Aorta (tissue), 5 donors: ENCODE measurements at regions not wholly inside any gene's neighbourhood (a gene's known extent, or its start where the extent isn't known, plus 50 kb on each side); places are given as distances from the start of the nearest gene placed in this dataset.

Source experiments
- ATAC-seq: fragments of 200-7000 bp; cut with Tn5 transposase; one replicate; pipeline ENCODE4 v1.9.1; 2022; ENCODE audit warnings: moderate library complexity; ENCODE audit not compliant: low FRiP score
- DNase-seq, 2 donors: peaks; one replicate each; pipeline ENCODE4 v3.0.0-alpha.2; 2020
- H3K27ac ChIP-seq, 2 donors: one replicate each; pipeline ENCODE4 v1.5.1; 2013; ENCODE audit warnings: low read length in 2 of 2, mild to moderate bottlenecking in 2 of 2, moderate library complexity in 2 of 2, control low read depth in 1 of 2, inconsistent platforms in 1 of 2, low read depth in 1 of 2
- H3K27me3 ChIP-seq, 2 donors: one replicate each; pipeline ENCODE4 v1.6.1; 2013; ENCODE audit warnings: control low read depth in 1 of 2, low read length in 1 of 2, mild to moderate bottlenecking in 1 of 2, moderate library complexity in 1 of 2; ENCODE audit not compliant: insufficient read depth in 2 of 2, control insufficient read depth in 1 of 2
- H3K36me3 ChIP-seq, 2 donors: one replicate each; pipeline ENCODE4 v1.6.1; 2013; ENCODE audit warnings: control low read depth in 1 of 2, low read length in 1 of 2, mild to moderate bottlenecking in 1 of 2; ENCODE audit not compliant: insufficient read depth in 2 of 2, control insufficient read depth in 1 of 2
- H3K4me1 ChIP-seq, 2 donors: one replicate each; pipeline ENCODE4 v1.6.1; 2013; ENCODE audit warnings: low read length in 2 of 2, control low read depth in 1 of 2, mild to moderate bottlenecking in 1 of 2, moderate library complexity in 1 of 2; ENCODE audit not compliant: insufficient read depth in 2 of 2, control insufficient read depth in 1 of 2
- H3K4me3 ChIP-seq, 2 donors: one replicate each; pipeline ENCODE4 v1.5.1; 2013; ENCODE audit warnings: low read length in 2 of 2, control low read depth in 1 of 2, mild to moderate bottlenecking in 1 of 2
- H3K9me3 ChIP-seq: one replicate; pipeline ENCODE4 v1.6.1; 2013; ENCODE audit warnings: mild to moderate bottlenecking, low read length; ENCODE audit not compliant: control insufficient read depth
- WGBS, 2 donors: extraction: QIAGEN DNeasy Blood & Tissue Kit; methylation state at CpG; one replicate each; pipeline ENCODE4 v1.1.7; 2013; 5-methylcytosine and 5-hydroxymethylcytosine counted together
- intact Hi-C, 2 donors: fragments of 100-400 bp; cut with DNase I; formaldehyde crosslinking; loops; one replicate each; pipeline versions ENCODE4 v1.14.2 to v1.15.0; 2022
- donor health status: healthy with polysubstance abuse.
- donor health status: Bipolar disorder and iron deficiency.
- donor health status: DM: no; HTN: no; CAD: no.
- donor health status: DM: no; HTN: no; CAD: no.
- donor health status: DM: yes; HTN: yes; CAD: no.

DNA sequence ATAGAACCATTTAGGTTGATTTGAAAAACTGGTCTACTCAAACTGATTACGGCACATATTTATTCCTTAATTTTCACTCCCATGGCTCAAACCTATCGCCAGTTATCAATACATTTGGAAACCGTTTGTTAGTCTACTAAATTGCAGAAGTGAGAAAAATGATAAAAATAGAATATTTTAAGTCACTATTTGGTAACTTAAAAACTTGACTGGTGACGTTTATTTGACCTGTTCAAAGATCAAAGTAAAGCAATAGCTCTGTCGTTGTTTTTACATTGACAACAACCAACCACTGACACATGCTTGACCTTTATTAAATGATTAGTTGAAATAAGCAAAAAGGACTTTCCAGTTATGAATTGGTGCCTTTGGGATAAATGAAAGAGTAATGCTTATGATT, 402.9 kb upstream of the MAP3K7 start:
- no peak overlapping the region for H3K4me3 ChIP-seq
- H3K27ac ChIP-seq: no peak overlapping the region
- ATAC-seq (no peak), DNase-seq (no peak)
- intact Hi-C loops: no loop called here
- H3K36me3 ChIP-seq: no peaks in the 10 kb centered on the region
- no peaks in the 10 kb centered on the region for H3K27me3 ChIP-seq
- no peaks in the 10 kb centered on the region for H3K4me1 ChIP-seq
- H3K9me3 ChIP-seq: no peaks in the 10 kb centered on the region
- WGBS, 2 donors: 77% methylated on average over 5 of the region's 5 CpGs

DNA sequence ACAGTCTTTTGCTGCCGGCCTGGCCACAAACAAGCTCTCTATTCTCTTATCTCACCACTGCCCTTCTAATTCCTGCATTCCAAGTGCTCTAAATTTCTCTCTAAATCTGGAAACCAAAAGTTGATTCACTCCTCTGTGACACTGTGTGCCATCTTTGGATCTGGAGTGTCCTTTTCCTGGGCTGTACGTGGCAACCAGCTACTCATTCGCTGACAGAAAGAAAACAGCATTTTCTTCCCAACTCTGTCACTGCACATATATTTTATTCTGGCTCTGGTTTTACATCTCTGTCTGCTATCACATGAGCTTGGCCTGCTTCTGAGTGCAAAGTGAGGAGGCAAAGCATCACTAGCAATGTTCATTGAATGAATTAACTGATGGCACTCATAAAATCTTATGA, 397.2 kb upstream of the MAP3K7 start:
- H3K9me3 ChIP-seq: no peaks in the 10 kb centered on the region
- intact Hi-C loops: no loop called here
- 40 to 43% methylated on average over 3 of the region's 3 CpGs for WGBS, 2 donors
- no peak for DNase-seq
- no peak overlapping the region for H3K4me3 ChIP-seq
- no peak for ATAC-seq
- no peak overlapping the region for H3K27ac ChIP-seq
- H3K36me3 ChIP-seq: no peaks in the 10 kb centered on the region
- H3K4me1 ChIP-seq: no peaks in the 10 kb centered on the region
- H3K27me3 ChIP-seq: no peaks in the 10 kb centered on the region

DNA sequence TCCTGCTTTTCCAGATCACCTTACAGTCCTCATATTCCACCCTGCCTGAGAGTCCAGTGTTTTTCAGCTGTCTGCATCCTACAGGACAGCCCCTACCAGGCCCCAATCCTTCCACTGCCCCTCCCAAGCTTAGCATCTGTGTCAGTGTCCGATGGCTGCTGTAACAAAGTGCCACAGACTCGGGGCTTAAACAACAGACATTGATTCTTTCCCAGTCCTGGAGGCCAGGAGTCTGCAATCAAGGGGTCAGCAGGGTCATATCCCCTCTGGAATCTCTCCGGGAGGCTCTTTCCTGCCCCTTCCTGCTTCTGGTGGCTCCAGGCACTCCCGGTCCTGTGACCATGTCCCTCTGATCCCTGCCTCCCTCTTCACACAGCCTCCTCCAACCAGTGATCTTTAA, 396.6 kb upstream of the MAP3K7 start:
- intact Hi-C loops: no loop called here
- no peaks in the 10 kb centered on the region for H3K9me3 ChIP-seq
- no peaks in the 10 kb centered on the region for H3K4me1 ChIP-seq
- no peak overlapping the region for H3K27ac ChIP-seq
- no peak overlapping the region for H3K4me3 ChIP-seq
- no peaks in the 10 kb centered on the region for H3K27me3 ChIP-seq
- WGBS, 2 donors: 43 to 48% methylated on average over 4 of the region's 4 CpGs
- DNase-seq (no peak), ATAC-seq (no peak)
- H3K36me3 ChIP-seq: no peaks in the 10 kb centered on the region

DNA sequence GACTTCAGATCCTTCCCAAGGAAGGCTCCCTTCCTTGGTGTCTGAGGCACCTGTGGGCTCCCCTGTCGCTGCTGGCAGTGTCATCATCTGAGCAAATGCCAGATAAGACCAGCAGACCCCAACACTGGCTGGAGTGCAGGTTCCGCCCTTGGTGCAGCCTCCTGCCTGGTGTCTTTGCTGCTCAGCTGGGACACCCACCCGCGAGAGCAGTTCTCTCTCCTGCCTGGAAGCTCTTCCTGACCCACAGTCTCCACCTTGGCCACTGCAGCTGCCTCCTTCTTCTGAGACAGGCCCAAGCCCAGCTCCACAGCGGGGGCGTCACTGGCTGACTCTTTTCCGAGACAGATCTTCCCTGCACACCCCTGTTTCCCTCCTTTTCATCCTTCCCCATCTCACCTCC, 395.7 kb upstream of the MAP3K7 start:
- Histone ChIP-seq H3K4me3 (no peak overlapping the region), H3K9me3 (no peaks in the 10 kb centered on the region), H3K27me3 (no peaks in the 10 kb centered on the region), H3K4me1 (no peaks in the 10 kb centered on the region), H3K27ac (no peak overlapping the region), H3K36me3 (no peaks in the 10 kb centered on the region)
- 90 to 91% methylated on average over 7 of the region's 7 CpGs for WGBS, 2 donors
- ATAC-seq (no peak), DNase-seq (peak in 1 of 2 donors; percentile 55)
- intact Hi-C loops: no loop called here

GRCh38 chr6:90982051-90982450, 395.2 kb upstream of the MAP3K7 start:
- H3K27ac ChIP-seq: no peak overlapping the region
- H3K36me3 ChIP-seq: no peaks in the 10 kb centered on the region
- 88 to 92% methylated on average over 3 of the region's 3 CpGs for WGBS, 2 donors
- intact Hi-C loops: no loop called here
- ATAC-seq (no peak), DNase-seq (no peak)
- H3K9me3 ChIP-seq: no peaks in the 10 kb centered on the region
- no peaks in the 10 kb centered on the region for H3K27me3 ChIP-seq
- no peaks in the 10 kb centered on the region for H3K4me1 ChIP-seq
- H3K4me3 ChIP-seq: no peak overlapping the region

DNA sequence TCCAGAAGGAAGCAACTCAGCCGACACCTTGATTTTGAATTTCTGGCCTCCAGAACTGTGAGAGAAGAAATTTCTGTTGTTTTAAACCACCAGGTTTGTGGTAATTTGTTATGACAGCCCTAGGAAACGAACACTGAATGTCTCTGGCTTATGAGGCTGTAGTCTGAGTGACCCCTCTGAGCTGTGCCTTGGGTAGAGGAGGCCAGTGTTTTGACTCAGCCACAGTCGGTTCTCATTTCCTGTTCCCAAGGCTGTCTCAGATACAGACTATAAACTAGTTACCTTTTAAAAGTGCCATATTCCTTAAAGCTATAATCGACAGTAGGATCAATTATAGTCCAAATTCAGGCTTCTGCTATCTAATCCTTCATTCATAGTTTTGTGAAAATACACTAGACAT, 391.2 kb upstream of the MAP3K7 start:
- Histone ChIP-seq H3K9me3 (no peaks in the 10 kb centered on the region), H3K36me3 (no peaks in the 10 kb centered on the region), H3K4me1 (no peaks in the 10 kb centered on the region), H3K27ac (no peak overlapping the region), H3K4me3 (no peak overlapping the region), H3K27me3 (no peaks in the 10 kb centered on the region)
- intact Hi-C loops: no loop called here
- 28 to 46% methylated on average over 4 of the region's 4 CpGs for WGBS, 2 donors
- ATAC-seq (no peak), DNase-seq (no peak)

DNA sequence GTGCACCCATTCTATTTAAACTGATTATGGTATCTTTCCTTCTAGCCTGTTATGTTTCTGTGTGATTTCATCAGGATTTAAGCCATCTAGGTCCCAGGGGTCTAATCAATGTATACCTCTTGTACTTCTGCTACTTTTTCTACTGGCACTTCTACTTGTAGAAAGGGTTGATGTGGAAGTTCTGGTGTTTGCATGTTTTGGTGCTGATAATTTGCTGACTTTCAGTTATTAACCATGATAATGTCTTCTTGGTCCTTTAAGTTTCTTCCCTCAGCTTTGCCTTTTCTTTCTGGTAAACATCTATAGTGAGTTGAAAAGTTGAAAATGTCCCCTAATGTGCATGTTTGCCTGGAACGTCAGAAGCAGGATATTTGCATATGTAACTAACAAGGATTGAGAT, 390.6 kb upstream of the MAP3K7 start:
- Histone ChIP-seq H3K27me3 (no peaks in the 10 kb centered on the region), H3K4me1 (no peaks in the 10 kb centered on the region), H3K36me3 (no peaks in the 10 kb centered on the region), H3K4me3 (no peak overlapping the region), H3K27ac (no peak overlapping the region), H3K9me3 (no peaks in the 10 kb centered on the region)
- no peak for DNase-seq
- no peak for ATAC-seq
- intact Hi-C loops: no loop called here
- 33 to 41% methylated on average over 1 of the region's 1 CpG for WGBS, 2 donors

- H3K4me1 ChIP-seq: no peaks in the 10 kb centered on the region
- H3K9me3 ChIP-seq: no peaks in the 10 kb centered on the region
- H3K36me3 ChIP-seq: no peaks in the 10 kb centered on the region
- WGBS, 2 donors: 60 to 88% methylated on average over 2 of the region's 2 CpGs
- no peak overlapping the region for H3K27ac ChIP-seq
- DNase-seq (no peak), ATAC-seq (no peak)
- H3K27me3 ChIP-seq: no peaks in the 10 kb centered on the region
- intact Hi-C loops: no loop called here
- no peak overlapping the region for H3K4me3 ChIP-seq
Measured at GRCh38 chr6:90976341-90976740, 389.5 kb upstream of the MAP3K7 start.

DNA sequence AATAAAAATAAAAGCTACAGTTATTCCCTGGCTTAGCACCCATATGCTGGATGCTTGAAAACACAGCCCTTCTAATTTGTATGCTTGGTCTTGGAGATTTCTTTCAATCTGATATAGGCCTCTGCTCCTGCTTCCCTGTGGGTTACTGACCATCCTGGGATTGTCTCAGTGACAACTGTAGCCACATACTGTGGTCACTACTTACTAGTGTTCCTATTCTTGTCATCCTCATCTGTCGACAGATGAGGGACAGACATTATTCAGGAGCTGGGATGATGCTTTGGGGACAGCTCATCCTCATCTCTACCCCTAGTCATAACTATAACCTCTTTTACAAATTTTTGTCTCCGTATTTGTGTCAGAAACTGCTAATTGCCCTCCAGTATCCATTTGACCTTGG, 388.9 kb upstream of the MAP3K7 start:
- no peak for ATAC-seq

More for the DNA sequence above, 388.9 kb upstream of the MAP3K7 start:
- no peak for DNase-seq
- intact Hi-C loops: no loop called here
- H3K27ac ChIP-seq: no peak overlapping the region
- no peak overlapping the region for H3K4me3 ChIP-seq
- no peaks in the 10 kb centered on the region for H3K27me3 ChIP-seq
- H3K9me3 ChIP-seq: no peaks in the 10 kb centered on the region
- H3K36me3 ChIP-seq: no peaks in the 10 kb centered on the region
- no peaks in the 10 kb centered on the region for H3K4me1 ChIP-seq
- 72 to 79% methylated on average over 2 of the region's 2 CpGs for WGBS, 2 donors
